ENCODE measurements at regions not wholly inside any gene's neighbourhood (a gene's known extent, or its start where the extent isn't known, plus 50 kb on each side); places are given as distances from the start of the nearest gene placed in this dataset.

GRCh38 chr11:131218542-131218941 is 151.9 kb upstream of the NTM start:
- TF ChIP-seq POLR2A (IDR thresholded peaks at IDR 0.05; ENCODE audit: low read depth, low read length) (no peak), POLR2AphosphoS5 (IDR thresholded peaks at IDR 0.05; ENCODE audit: low read depth, low read length) (no peak), POU2F2 (IDR thresholded peaks at IDR 0.05; ENCODE audit: low read depth, low read length) (no peak), SPI1 (IDR thresholded peaks at IDR 0.05; ENCODE audit: low read depth, low read length) (no peak)

Measured in GM12891 (cell line).